HG03558 (cell line): ENCODE measurements at regions not wholly inside any gene's neighbourhood (a gene's known extent, or its start where the extent isn't known, plus 50 kb on each side); places are given as distances from the start of the nearest gene placed in this dataset.

ENCODE experiments used
- ATAC-seq: cut with Tn5 transposase; IDR thresholded peaks from one replicate; pipeline ENCODE4 v1.9.1; 2021; ENCODE audit warnings: moderate number of reproducible peaks; ENCODE audit not compliant: unreplicated experiment; ENCODE audit errors: extremely low read depth

- ATAC-seq: no peak
Measured at GRCh38 chr18:11284349-11284748, 135.0 kb upstream of the PIEZO2 start.

GRCh38 chr18:11283479-11284161 lies 134.3 kb upstream of the PIEZO2 start:
- no peak for ATAC-seq

GRCh38 chr18:11279461-11279860 lies 130.1 kb upstream of the PIEZO2 start:
- no peak for ATAC-seq

GRCh38 chr18:11276678-11277077 lies 127.3 kb upstream of the PIEZO2 start:
- ATAC-seq: no peak

- no peak for ATAC-seq
Measured at GRCh38 chr18:11274144-11274794, 124.9 kb upstream of the PIEZO2 start.

GRCh38 chr18:11272516-11272915 lies 123.1 kb upstream of the PIEZO2 start:
- no peak for ATAC-seq

- no peak for ATAC-seq
Measured at GRCh38 chr18:11271954-11272353, 122.6 kb upstream of the PIEZO2 start.

- no peak for ATAC-seq
Measured at GRCh38 chr18:11269257-11269656, 119.9 kb upstream of the PIEZO2 start.

GRCh38 chr18:11268741-11269233 lies 119.4 kb upstream of the PIEZO2 start:
- ATAC-seq: no peak

GRCh38 chr18:11268153-11268552 lies 118.8 kb upstream of the PIEZO2 start:
- no peak for ATAC-seq

- no peak for ATAC-seq
Measured at GRCh38 chr18:11266781-11267480, 117.6 kb upstream of the PIEZO2 start.

- ATAC-seq: no peak
Measured at GRCh38 chr18:11261486-11261885, 112.1 kb upstream of the PIEZO2 start.

GRCh38 chr18:11260961-11261461 lies 111.6 kb upstream of the PIEZO2 start:
- no peak for ATAC-seq

GRCh38 chr18:11259469-11260150 lies 110.2 kb upstream of the PIEZO2 start:
- ATAC-seq: no peak

- ATAC-seq: no peak
Measured at GRCh38 chr18:11258039-11258610, 108.8 kb upstream of the PIEZO2 start.

- no peak for ATAC-seq
Measured at GRCh38 chr18:11256251-11256650, 106.9 kb upstream of the PIEZO2 start.

- ATAC-seq: no peak
Measured at GRCh38 chr18:11251891-11252270, 102.5 kb upstream of the PIEZO2 start.

GRCh38 chr18:11251229-11251890 lies 102.0 kb upstream of the PIEZO2 start:
- no peak for ATAC-seq

GRCh38 chr18:11249391-11249790 lies 100.0 kb upstream of the PIEZO2 start:
- ATAC-seq: no peak
